ENCODE measurements at regions not wholly inside any gene's neighbourhood (a gene's known extent, or its start where the extent isn't known, plus 50 kb on each side); places are given as distances from the start of the nearest gene placed in this dataset.
A peak's percentile ranks its signal among the peaks of the same experiment; 100 is the strongest.

DNA sequence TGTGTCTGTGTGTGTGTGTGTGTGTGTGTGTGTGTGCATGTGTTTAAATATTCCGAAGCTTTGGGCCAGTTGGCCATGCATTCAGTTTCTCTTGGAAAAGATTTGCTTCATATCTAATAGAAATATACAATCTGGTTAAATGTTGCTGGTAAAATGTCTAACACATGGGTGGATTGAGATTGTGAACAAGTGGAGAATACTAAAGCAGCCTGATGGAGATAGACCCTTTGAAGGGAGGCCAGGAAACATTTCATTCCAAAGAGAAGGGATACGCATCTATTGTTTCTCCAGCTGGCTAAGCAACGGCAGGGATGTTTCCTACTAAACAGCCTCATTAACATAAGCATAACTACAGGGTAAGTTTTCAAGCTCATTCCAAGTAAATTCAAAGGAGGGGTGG lies 257.5 kb upstream of the PTBP2 start:
- no peak for FAIRE-seq
- Histone ChIP-seq H3K9me3 (ENCODE audit: insufficient read depth in 2 of 2, low read depth in 1 of 2, low read length in 1 of 2) (no peaks in the 10 kb centered on the region), H2AFZ (ENCODE audit: low read length) (no peak overlapping the region), H3K23ac (ENCODE audit: insufficient read length) (no peak overlapping the region), H3K9ac (replicated peaks in 1 of 4; ENCODE audit: extremely low read depth in 1 of 4, low read depth in 3 of 4, low read length in 3 of 4) (no peak overlapping the region; a peak in 1 of 7 replicates), H4K91ac (replicated peaks; ENCODE audit: insufficient read length, low read length) (no peak overlapping the region), H4K8ac (ENCODE audit: extremely low read depth, insufficient read depth, low read length) (no peak overlapping the region), H2BK15ac (ENCODE audit: low read length) (no peak overlapping the region), H3K79me2 (ENCODE audit: control insufficient read depth in 1 of 2, insufficient read depth in 2 of 2, low read length in 2 of 2) (no peaks in the 10 kb centered on the region), H4K20me1 (replicated peaks in 1 of 2; ENCODE audit: control insufficient read depth in 1 of 2, insufficient read depth in 2 of 2, low read length in 2 of 2) (no peaks in the 10 kb centered on the region), H3K27me3 (replicated peaks in 1 of 4; ENCODE audit: control insufficient read depth in 3 of 4, extremely low read depth in 1 of 4, insufficient read depth in 3 of 4, low read length in 3 of 4) (peaks cover 0 to 2% (median 0%) of the 10 kb centered on the region in 4 experiments; a peak in 3 of 7 replicates), H3K18ac (ENCODE audit: extremely low read depth, low read length) (no peak overlapping the region), H3K56ac (replicated peaks; ENCODE audit: insufficient read length, low read depth, low read length) (no peak overlapping the region), H3K79me1 (ENCODE audit: low read depth, low read length) (no peaks in the 10 kb centered on the region), H3K36me3 (ENCODE audit: control insufficient read depth in 2 of 4, insufficient read depth in 4 of 4, low read length in 3 of 4) (no peaks in the 10 kb centered on the region), H3K4me3 (ENCODE audit: extremely low read depth in 1 of 4, insufficient read depth in 2 of 4, low read depth in 3 of 4, low read length in 4 of 4) (no peak overlapping the region), H3K27ac (ENCODE audit: low read depth, low read length) (no peak overlapping the region), H2BK20ac (ENCODE audit: low read length) (no peak overlapping the region), H3K23me2 (ENCODE audit: low read depth, low read length) (no peaks in the 10 kb centered on the region), H3K14ac (ENCODE audit: insufficient read length) (no peak overlapping the region), H3K4me1 (replicated peaks in 1 of 4; ENCODE audit: control insufficient read depth in 3 of 4, insufficient read depth in 4 of 4, low read length in 3 of 4) (peaks cover 2 to 18% (median 10%) of the 10 kb centered on the region in 4 experiments; a peak in 3 of 7 replicates), H2BK120ac (replicated peaks; ENCODE audit: low read depth, low read length) (no peak overlapping the region), H4K5ac (ENCODE audit: insufficient read length, low read depth, low read length) (no peak overlapping the region), H2BK12ac (ENCODE audit: low read depth, low read length) (no peak overlapping the region), H2BK5ac (ENCODE audit: low read depth, low read length) (no peak overlapping the region), H2AK5ac (ENCODE audit: low read depth, low read length) (no peak overlapping the region), H3K4ac (replicated peaks; ENCODE audit: insufficient read length, low read depth, low read length) (no peak overlapping the region), H3K4me2 (ENCODE audit: insufficient read depth in 1 of 2, low read depth in 2 of 2, low read length in 2 of 2) (peak overlapping the region; percentile 4 to 25; a peak in 1 of 4 replicates)
- CTCF ChIA-PET (ENCODE audit: partially characterized antibody), result no interaction called here
- 59% methylated on average over 3 of the region's 3 CpGs; no CpG with 5 or more reads in 1 of the 2 experiments for WGBS, 2 experiments (ENCODE audit: extremely low coverage in 1 of 2, insufficient coverage in 1 of 2, insufficient read length in 1 of 2, insufficient replicate concordance in 2 of 2, low coverage in 1 of 2, low lambda C conversion rate in 2 of 2, missing lambda C conversion rate in 1 of 2)
- TF ChIP-seq SIRT6 (IDR thresholded peaks at IDR 0.05; ENCODE audit: low read length) (no peak), EZH2 (IDR thresholded peaks at IDR 0.05; ENCODE audit: low read depth, low read length, severe bottlenecking) (no peak), POLR2A (IDR thresholded peaks at IDR 0.05; ENCODE audit: control extremely low read depth in 1 of 2, low read depth in 2 of 2, low read length in 2 of 2) (no peak), SAP30 (IDR thresholded peaks at IDR 0.05; ENCODE audit: insufficient read depth, insufficient replicate concordance, low read length) (no peak), CBX8 (IDR thresholded peaks at IDR 0.05; ENCODE audit: borderline replicate concordance, low read depth, low read length) (no peak), CHD2 (IDR thresholded peaks at IDR 0.05; ENCODE audit: low read length) (no peak), CTBP2 (IDR thresholded peaks at IDR 0.05; ENCODE audit: borderline replicate concordance, insufficient read depth, insufficient read length, low read length) (no peak), SIN3A (conservative IDR thresholded peaks at IDR 0.05 in 1 of 2, IDR thresholded peaks at IDR 0.05 in 1 of 2; ENCODE audit: low read depth in 1 of 2, low read length in 2 of 2) (no peak), EGR1 (IDR thresholded peaks at IDR 0.05; ENCODE audit: borderline replicate concordance, low read depth, low read length) (no peak), GABPA (IDR thresholded peaks at IDR 0.05; ENCODE audit: borderline replicate concordance, insufficient read depth, low read length) (no peak)
- POLR2A ChIA-PET (ENCODE audit: partially characterized antibody), result no interaction called here
- DNase-seq (ENCODE audit: low read depth in 1 of 2, low spot score in 2 of 2), result no peak

All from H1 (cell line).